SU-DHL-6 (cell line): ENCODE measurements at regions not wholly inside any gene's neighbourhood (a gene's known extent, or its start where the extent isn't known, plus 50 kb on each side); places are given as distances from the start of the nearest gene placed in this dataset.
A peak's percentile ranks its signal among the peaks of the same experiment; 100 is the strongest.
"Not testable (repeated sequence)": the region's sequence is repeated elsewhere in the genome, so short reads cannot be mapped to it uniquely, and the experiment has no call there.

Experiments
- H2AFZ ChIP-seq: fragments of 200-600 bp; sonication (generic); 2 replicates; pipeline ENCODE4 v1.6.1; 2014; ENCODE audit warnings: low read depth, mild to moderate bottlenecking, moderate library complexity, mixed read lengths, antibody characterized with exemption, low read length; ENCODE audit not compliant: severe bottlenecking
- H3F3A ChIP-seq: fragments of 200-600 bp; shearing (Covaris generic); 2 replicates; pipeline ENCODE4 v1.6.0; 2016; ENCODE audit warnings: antibody characterized with exemption, mild to moderate bottlenecking; ENCODE audit not compliant: insufficient read depth
- H3K27ac ChIP-seq: fragments of 200-600 bp; sonication (generic); 2 replicates; pipeline ENCODE4 v1.5.1; 2016; ENCODE audit warnings: low read depth, mild to moderate bottlenecking, low read length, moderate library complexity, mixed read lengths
- H3K27me3 ChIP-seq: fragments of 200-600 bp; sonication (generic), shearing (Covaris generic); 2 replicates; pipeline ENCODE4 v1.6.0; 2014; ENCODE audit warnings: mild to moderate bottlenecking, low read length
- H3K36me3 ChIP-seq: fragments of 200-600 bp; sonication (generic); 2 replicates; pipeline ENCODE4 v1.6.1; 2014; ENCODE audit warnings: mild to moderate bottlenecking, low read length, mixed read lengths
- H3K4me2 ChIP-seq: fragments of 300-600, 200-600 bp; shearing (Covaris generic), sonication (generic); 2 replicates; pipeline ENCODE4 v1.6.0; 2014; ENCODE audit warnings: low read length, low read depth, mild to moderate bottlenecking; ENCODE audit not compliant: poor library complexity, severe bottlenecking
- H3K4me3 ChIP-seq: fragments of 200-600 bp; sonication (generic); 2 replicates; pipeline ENCODE4 v1.5.1; 2014; ENCODE audit warnings: antibody characterized with exemption, low read length, mild to moderate bottlenecking, mixed read lengths; ENCODE audit not compliant: insufficient read depth, poor library complexity, severe bottlenecking
- H3K79me2 ChIP-seq: fragments of 200-600 bp; sonication (generic); 2 replicates; pipeline ENCODE4 v1.6.1; 2014; ENCODE audit warnings: mild to moderate bottlenecking, low read length, moderate library complexity; ENCODE audit not compliant: insufficient read depth
- H3K9ac ChIP-seq: fragments of 200-600 bp; sonication (generic); 2 replicates; pipeline ENCODE4 v1.7.0; 2014; ENCODE audit warnings: mild to moderate bottlenecking, low read length
- H3K9me2 ChIP-seq: fragments of 200-600 bp; sonication (generic); replicated peaks from 2 replicates; pipeline ENCODE4 v1.6.1; 2014; ENCODE audit warnings: low read length; ENCODE audit not compliant: insufficient read depth
- H3K9me3 ChIP-seq: fragments of 200-600 bp; sonication (generic); 2 replicates; pipeline ENCODE4 v1.6.1; 2014; ENCODE audit warnings: low read length, mixed read lengths; ENCODE audit not compliant: insufficient read depth
- H4K20me1 ChIP-seq: fragments of 200-600 bp; sonication (generic); 2 replicates; pipeline ENCODE4 v1.6.1; 2014; ENCODE audit warnings: low read depth, mild to moderate bottlenecking, antibody characterized with exemption, low read length, moderate library complexity, mixed read lengths
- EZH2phosphoT487 ChIP-seq: fragments of 200-600 bp; sonication (generic), shearing (Covaris generic); conservative IDR thresholded peaks from 2 replicates; pipeline ENCODE4 v1.6.1; 2018; ENCODE audit warnings: mild to moderate bottlenecking, antibody characterized with exemption, low read length, moderate library complexity, mixed read lengths
- TF ChIP-seq, protein P1 (sequence below): fragments of 200-600 bp; sonication (generic); IDR thresholded peaks from one replicate; pipeline ENCODE4 v1.5.1; 2017; ENCODE audit warnings: antibody characterized with exemption, mild to moderate bottlenecking, low read length, moderate library complexity; ENCODE audit not compliant: insufficient read depth, poor library complexity, severe bottlenecking

DNA sequence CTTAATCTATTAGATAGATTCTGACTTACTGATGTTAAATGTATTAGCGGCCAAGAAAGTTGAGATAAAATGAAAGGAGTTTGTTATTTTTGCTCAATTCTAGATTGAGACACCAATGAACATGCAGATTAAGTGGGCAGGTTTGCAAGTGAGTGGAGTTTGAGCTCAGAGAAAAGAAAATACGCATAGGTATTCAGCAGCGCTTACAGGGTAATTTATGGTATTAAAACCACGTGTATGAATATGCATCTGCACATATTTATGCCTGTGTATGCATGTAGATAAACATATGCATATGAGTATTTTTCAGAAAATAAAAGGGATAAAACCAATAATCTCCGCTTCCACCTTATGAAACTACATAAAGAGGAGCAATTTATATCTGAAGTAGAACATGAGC, 1450.1 kb downstream of the RPIA start:
- not testable (repeated sequence) for H3F3A ChIP-seq, H4K20me1 ChIP-seq, H3K9me3 ChIP-seq, H3K79me2 ChIP-seq, H3K36me3 ChIP-seq, H3K27ac ChIP-seq, H3K9me2 ChIP-seq, H3K4me2 ChIP-seq, H2AFZ ChIP-seq, H3K4me3 ChIP-seq, H3K9ac ChIP-seq, H3K27me3 ChIP-seq

DNA sequence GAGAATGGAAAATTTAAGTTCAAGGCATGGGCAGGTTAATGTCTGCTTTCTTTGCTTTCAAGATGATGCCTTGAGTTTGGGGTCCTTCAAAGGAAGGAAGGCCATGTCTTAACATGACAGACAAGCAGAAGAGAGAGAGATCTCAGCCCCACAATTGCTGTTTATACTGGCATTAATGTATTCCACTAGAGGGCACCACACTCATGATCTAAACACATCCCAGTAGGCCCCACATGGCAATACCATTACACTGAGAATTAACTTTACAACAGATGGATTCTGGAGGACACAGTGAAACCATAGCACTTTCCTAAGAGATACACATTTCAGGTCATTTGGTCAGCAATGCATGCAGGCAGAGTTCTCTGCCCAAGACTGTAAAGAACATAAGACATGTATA, 1460.3 kb downstream of the RPIA start:
- not testable (repeated sequence) for H3K9me2 ChIP-seq, H3K27ac ChIP-seq, H3K4me3 ChIP-seq, H3K27me3 ChIP-seq, H3K4me2 ChIP-seq, H3K9me3 ChIP-seq, H2AFZ ChIP-seq, H3K79me2 ChIP-seq, H4K20me1 ChIP-seq, H3F3A ChIP-seq, H3K36me3 ChIP-seq, H3K9ac ChIP-seq

DNA sequence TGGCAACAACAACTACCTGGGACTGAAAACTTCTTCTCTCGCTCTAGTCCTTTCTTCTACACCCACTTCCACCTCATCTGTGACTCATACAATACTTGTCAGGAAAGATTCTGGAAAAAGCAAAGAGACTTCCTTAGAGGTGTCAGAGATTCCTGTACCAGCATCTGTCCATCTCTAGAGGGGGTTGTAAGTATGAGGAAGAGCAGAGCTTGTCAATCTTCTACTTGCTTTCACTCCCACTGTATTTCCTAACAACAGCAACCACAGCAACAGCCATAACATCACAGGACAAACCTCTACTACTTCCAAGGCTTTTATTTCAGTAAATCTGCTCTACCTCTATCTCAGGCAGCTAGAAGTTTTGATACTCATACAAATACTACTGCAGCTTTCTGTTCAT, 1479.5 kb downstream of the RPIA start:
- not testable (repeated sequence) for H4K20me1 ChIP-seq, H3K27ac ChIP-seq, H3K4me3 ChIP-seq, H3K9me2 ChIP-seq, H3K9ac ChIP-seq, H3K27me3 ChIP-seq, H3K36me3 ChIP-seq, H2AFZ ChIP-seq, H3K79me2 ChIP-seq, H3K9me3 ChIP-seq, H3K4me2 ChIP-seq, H3F3A ChIP-seq

DNA sequence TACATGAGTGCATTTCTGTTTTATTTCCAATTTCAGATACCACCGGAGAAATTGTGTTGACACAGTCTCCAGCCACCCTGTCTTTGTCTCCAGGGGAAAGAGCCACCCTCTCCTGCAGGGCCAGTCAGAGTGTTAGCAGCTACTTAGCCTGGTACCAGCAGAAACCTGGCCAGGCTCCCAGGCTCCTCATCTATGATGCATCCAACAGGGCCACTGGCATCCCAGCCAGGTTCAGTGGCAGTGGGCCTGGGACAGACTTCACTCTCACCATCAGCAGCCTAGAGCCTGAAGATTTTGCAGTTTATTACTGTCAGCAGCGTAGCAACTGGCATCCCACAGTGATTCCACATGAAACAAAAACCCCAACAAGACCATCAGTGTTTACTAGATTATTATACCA, 1481.6 kb downstream of the RPIA start:
- not testable (repeated sequence) for H3K79me2 ChIP-seq, H3K27me3 ChIP-seq, H4K20me1 ChIP-seq, H3K4me3 ChIP-seq, H3K9me3 ChIP-seq, H3K36me3 ChIP-seq, H3K9ac ChIP-seq, H3K9me2 ChIP-seq, H3F3A ChIP-seq, H2AFZ ChIP-seq, H3K27ac ChIP-seq, H3K4me2 ChIP-seq

DNA sequence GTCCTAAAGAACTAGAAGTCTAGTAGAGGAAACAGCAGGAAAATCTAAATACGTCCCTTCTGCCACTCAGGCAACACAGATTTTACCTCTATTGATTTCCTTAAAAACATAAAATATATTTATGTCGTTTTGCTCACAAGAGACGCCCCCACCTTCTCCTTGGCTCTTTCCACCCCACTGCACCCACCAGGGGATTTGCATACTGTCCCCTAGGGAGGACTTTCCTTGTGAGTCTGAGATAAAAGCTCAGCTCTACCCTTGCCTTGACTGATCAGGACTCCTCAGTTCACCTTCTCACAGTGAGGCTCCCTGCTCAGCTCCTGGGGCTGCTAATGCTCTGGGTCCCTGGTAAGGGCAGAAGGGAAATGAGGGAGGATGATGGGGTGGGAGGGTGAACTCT, 1488.1 kb downstream of the RPIA start:
- peak overlapping the region; percentile 27 for H3K4me2 ChIP-seq
- not testable (repeated sequence) for H3K36me3 ChIP-seq, H2AFZ ChIP-seq, H3K27ac ChIP-seq, H3K27me3 ChIP-seq, H3K79me2 ChIP-seq, H3F3A ChIP-seq, H3K9ac ChIP-seq, H3K9me3 ChIP-seq, H3K4me3 ChIP-seq, H3K9me2 ChIP-seq, H4K20me1 ChIP-seq

DNA sequence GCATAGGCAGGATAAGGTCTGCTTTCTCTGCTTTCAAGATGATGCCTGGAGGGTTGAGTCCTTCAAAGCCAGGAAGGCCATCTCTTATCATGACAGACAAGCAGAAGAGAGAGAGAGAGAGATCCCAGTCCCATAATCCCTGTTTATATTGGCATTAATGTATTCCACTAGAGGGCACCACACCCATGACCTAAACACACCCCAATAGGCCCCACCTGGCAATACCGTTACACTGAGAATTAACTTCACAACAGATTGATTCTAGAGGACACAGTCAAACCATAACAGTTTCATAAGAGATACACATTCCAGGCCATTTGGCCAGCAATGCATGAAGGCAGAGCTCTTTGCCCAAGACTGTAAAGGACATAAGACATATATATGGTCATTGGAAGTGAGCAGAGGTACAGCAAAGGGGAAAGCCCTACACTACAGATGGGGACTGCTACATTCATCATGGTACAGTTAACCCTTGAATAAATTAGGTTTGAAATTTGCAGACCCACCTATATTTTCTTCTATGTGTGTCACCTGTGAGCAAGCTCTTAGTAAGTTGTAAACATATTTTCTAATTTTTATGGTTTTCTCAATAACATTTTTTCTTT, 1516.1 kb downstream of the RPIA start:
- H3K9ac ChIP-seq, result no peak overlapping the region
- H3K27ac ChIP-seq, result no peak overlapping the region
- peaks cover 4% of the 10 kb centered on the region; the same call in 1 of the 2 replicates for H3K79me2 ChIP-seq
- no peaks in the 10 kb centered on the region for H3K9me3 ChIP-seq
- no peak overlapping the region for H3K4me3 ChIP-seq
- no peak overlapping the region for H2AFZ ChIP-seq
- H3K4me2 ChIP-seq, result peak overlapping the region; percentile 18
- TF ChIP-seq, protein P1, sequence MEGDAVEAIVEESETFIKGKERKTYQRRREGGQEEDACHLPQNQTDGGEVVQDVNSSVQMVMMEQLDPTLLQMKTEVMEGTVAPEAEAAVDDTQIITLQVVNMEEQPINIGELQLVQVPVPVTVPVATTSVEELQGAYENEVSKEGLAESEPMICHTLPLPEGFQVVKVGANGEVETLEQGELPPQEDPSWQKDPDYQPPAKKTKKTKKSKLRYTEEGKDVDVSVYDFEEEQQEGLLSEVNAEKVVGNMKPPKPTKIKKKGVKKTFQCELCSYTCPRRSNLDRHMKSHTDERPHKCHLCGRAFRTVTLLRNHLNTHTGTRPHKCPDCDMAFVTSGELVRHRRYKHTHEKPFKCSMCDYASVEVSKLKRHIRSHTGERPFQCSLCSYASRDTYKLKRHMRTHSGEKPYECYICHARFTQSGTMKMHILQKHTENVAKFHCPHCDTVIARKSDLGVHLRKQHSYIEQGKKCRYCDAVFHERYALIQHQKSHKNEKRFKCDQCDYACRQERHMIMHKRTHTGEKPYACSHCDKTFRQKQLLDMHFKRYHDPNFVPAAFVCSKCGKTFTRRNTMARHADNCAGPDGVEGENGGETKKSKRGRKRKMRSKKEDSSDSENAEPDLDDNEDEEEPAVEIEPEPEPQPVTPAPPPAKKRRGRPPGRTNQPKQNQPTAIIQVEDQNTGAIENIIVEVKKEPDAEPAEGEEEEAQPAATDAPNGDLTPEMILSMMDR, result peak; percentile 60
- TF ChIP-seq EZH2phosphoT487, result no peak
- no peaks in the 10 kb centered on the region for H3K36me3 ChIP-seq
- no peaks in the 10 kb centered on the region for H4K20me1 ChIP-seq
- H3K9me2 ChIP-seq, result no peaks in the 10 kb centered on the region
- peaks cover 11% of the 10 kb centered on the region; the same call in 1 of the 2 replicates for H3F3A ChIP-seq
- H3K27me3 ChIP-seq, result no peaks in the 10 kb centered on the region
